ENCODE measurements at regions not wholly inside any gene's neighbourhood (a gene's known extent, or its start where the extent isn't known, plus 50 kb on each side); places are given as distances from the start of the nearest gene placed in this dataset.

- no peak for TF ChIP-seq CTCF (IDR thresholded peaks at IDR 0.05)
- no peak for TF ChIP-seq EP300 (IDR thresholded peaks at IDR 0.05)
These were observed 54.0 kb upstream of the SPATS2L start for GRCh38 chr2:200252265-200253067.

Data from esophagus muscularis mucosa (tissue), 3 donors.